LNCAP (cell line): ENCODE measurements at regions not wholly inside any gene's neighbourhood (a gene's known extent, or its start where the extent isn't known, plus 50 kb on each side); places are given as distances from the start of the nearest gene placed in this dataset.

Experiments
- CTCF ChIP-seq: fragments of 450-650 bp; IDR thresholded peaks from 2 replicates; pipeline ENCODE4 v1.5.1; 2017; ENCODE audit warnings: mild to moderate bottlenecking

DNA sequence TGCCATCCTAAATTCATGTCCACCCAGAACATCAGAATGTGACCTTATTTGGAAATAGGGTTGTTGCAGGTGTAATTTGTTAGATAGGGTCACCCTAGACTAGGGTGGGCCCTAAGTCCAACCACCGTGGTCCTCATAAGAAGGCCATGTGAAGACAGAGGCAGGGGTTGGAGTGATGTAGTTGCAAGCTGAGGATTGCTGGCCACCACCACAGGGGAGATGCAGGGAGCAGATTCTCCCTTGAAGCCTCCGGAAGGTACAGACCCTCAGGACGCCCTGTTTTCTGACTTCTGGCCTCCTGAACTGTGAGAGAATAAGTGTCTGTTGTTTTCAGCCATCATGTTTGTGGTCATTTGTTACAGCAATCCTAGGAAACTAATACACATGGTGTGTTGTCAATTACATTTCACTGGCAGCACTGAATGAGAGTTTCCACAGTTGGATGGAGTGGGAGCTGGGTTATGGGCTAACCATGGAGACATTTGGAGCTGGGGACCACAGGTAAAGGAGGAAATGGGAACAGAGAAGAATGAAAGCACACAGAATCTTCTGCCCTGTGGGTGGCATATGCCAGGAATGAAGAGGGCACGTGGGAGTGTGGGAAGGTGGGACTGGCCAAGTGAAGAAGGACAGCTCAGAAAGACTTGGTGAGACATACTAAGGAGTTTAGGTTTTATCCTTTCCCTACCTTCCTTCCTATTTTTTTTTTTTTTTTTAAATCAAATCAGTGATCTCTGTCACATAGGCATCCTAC, 266.0 kb downstream of the MYCN start:
- TF ChIP-seq CTCF = no peak

- TF ChIP-seq CTCF = no peak
Measured at GRCh38 chr2:16205631-16206030, 265.3 kb downstream of the MYCN start.

DNA sequence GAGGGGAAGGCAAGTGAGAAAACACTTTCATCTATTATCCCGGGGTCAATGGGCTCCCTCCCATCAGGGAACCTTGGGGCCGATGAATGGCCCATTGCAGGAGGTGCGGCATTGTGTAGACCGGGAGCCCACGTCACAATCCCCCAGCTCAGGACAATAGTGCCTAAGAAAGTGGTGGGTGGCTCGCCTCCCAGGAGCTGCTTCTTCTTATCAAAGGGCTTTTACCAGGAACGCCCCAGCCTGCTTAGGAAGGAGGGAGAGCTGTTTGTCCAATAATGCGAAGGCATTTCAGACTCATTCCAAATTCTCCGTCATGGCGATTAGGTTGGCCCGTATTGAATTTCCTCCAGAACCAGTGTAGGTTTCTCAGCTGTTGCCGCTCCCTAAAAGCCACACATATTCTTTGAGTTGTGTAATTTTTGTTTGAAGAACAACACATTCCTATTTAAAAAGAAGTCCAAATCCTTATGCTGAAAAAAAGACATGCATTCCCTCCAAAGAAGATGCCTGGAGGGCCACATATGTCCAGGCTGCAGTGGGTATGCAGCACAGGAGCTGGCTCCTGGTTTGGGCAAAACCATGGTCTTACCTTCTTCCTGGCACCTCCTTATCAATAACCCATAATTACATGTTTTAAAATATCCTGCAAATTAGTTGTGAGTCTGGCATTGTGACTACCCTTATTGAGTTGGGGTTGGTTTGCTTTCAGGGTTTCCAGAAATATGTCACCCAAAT, 264.7 kb downstream of the MYCN start:
- TF ChIP-seq CTCF = no peak

DNA sequence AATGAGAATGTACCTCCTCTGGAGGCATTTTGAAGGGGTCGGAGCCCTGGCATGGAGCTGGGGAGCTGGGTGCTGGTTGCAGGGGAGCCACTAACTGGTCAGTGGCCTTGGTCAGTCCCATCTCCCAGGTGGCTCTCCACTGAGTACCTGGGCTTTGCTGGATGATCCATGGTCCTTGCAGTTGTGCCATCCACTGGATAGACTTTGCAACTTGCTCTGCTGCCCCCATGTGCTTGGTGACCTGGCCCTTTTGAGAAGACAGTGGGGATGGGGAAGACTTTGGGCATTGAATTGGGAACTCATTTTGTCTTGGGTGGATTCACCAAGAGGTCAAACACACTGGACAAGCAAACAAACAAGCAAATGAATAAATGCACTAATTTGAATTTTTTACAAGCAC, 263.9 kb downstream of the MYCN start:
- no peak for TF ChIP-seq CTCF

- TF ChIP-seq CTCF = no peak
Measured at GRCh38 chr2:16203691-16204090, 263.3 kb downstream of the MYCN start.

DNA sequence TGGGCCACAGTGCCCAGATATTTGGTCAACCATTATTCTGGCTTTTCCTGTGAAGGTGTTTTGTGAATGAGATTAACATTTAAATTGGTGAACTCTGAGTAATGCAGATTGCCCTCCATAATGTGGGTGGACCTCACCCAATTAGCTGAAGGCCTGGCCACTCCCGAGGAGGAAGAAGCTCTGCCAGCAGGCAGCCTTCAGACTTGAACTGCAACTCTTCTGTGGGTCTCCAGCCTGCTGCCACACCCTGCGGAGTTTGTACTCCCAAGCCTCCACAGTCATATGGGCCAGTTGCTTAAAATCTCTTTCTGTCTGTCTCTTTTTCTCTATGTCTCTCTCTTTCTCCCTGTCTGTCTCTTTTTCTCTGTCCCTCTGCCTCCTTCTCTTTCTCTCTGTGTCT, 262.7 kb downstream of the MYCN start:
- no peak for TF ChIP-seq CTCF

- no peak for TF ChIP-seq CTCF
Measured at GRCh38 chr2:16202266-16203020, 262.1 kb downstream of the MYCN start.
